Naive thymus-derived CD4-positive, alpha-beta T cell (primary cell): ENCODE measurements at regions not wholly inside any gene's neighbourhood (a gene's known extent, or its start where the extent isn't known, plus 50 kb on each side); places are given as distances from the start of the nearest gene placed in this dataset.

ENCODE experiments used
- ATAC-seq: fragments of 150-1000 bp; cut with Tn5 transposase; 2 replicates; pipeline ENCODE4 v1.10.0; 2021; ENCODE audit warnings: mild to moderate bottlenecking, moderate library complexity
- CTCF ChIA-PET: fragments of 350-600 bp; sonication (Branson Sonifier 250); formaldehyde crosslinking; loops from one replicate; lab custom pipeline; 2021; ENCODE audit warnings: antibody characterized with exemption; lab: Charles Lee
- POLR2A ChIA-PET: fragments of 350-600 bp; sonication (Branson Sonifier 250); formaldehyde crosslinking; loops from one replicate; lab custom pipeline; 2021; ENCODE audit warnings: antibody characterized with exemption, inconsistent platforms; lab: Charles Lee
- DNase-seq, 9 donors: peaks; one replicate each; pipeline versions ENCODE4 v3.0.0 to v3.0.0-alpha.2; 2020 to 2022; ENCODE audit warnings: mixed read lengths in 1 of 9
- H3K27ac ChIP-seq: one replicate; pipeline ENCODE4 v1.7.0; 2013; ENCODE audit warnings: mild to moderate bottlenecking, low read depth, low read length, moderate library complexity
- H3K27me3 ChIP-seq, 2 donors: one replicate each; pipeline ENCODE4 v1.7.0; 2013; ENCODE audit warnings: low read length in 2 of 2, mild to moderate bottlenecking in 2 of 2, moderate library complexity in 2 of 2; ENCODE audit not compliant: control insufficient read depth in 2 of 2, insufficient read depth in 2 of 2
- H3K36me3 ChIP-seq, 3 experiments: 1 replicate in 2 of 3; 2 replicates in 1 of 3; pipeline ENCODE4 v1.7.0; 2013; ENCODE audit warnings: low read length in 3 of 3, mild to moderate bottlenecking in 3 of 3, moderate library complexity in 1 of 3; ENCODE audit not compliant: insufficient read depth in 3 of 3, control insufficient read depth in 2 of 3
- H3K4me1 ChIP-seq, 2 donors: one replicate each; pipeline ENCODE4 v1.7.0; 2013; ENCODE audit warnings: low read length in 2 of 2, mild to moderate bottlenecking in 2 of 2, moderate library complexity in 1 of 2; ENCODE audit not compliant: control insufficient read depth in 2 of 2, insufficient read depth in 2 of 2
- H3K4me3 ChIP-seq: 2 replicates; pipeline ENCODE4 v1.7.0; 2013; ENCODE audit warnings: mild to moderate bottlenecking, low read length
- H3K9me3 ChIP-seq, 3 experiments: 1 replicate in 2 of 3; 2 replicates in 1 of 3; pipeline ENCODE4 v1.7.0; 2013; ENCODE audit warnings: low read length in 3 of 3; ENCODE audit not compliant: control insufficient read depth in 2 of 3
- H3K27ac Mint-ChIP-seq, 9 donors: one replicate each; pipeline ENCODE4 v1.8.0; 2020 to 2022; ENCODE audit warnings: mixed read lengths in 9 of 9, mild to moderate bottlenecking in 8 of 9, moderate library complexity in 5 of 9, inconsistent platforms in 2 of 9
- H3K27me3 Mint-ChIP-seq, 5 donors: one replicate each; pipeline ENCODE4 v1.8.0; 2021 to 2022; ENCODE audit warnings: mixed read lengths in 5 of 5, mild to moderate bottlenecking in 1 of 5
- H3K36me3 Mint-ChIP-seq, 5 donors: one replicate each; pipeline ENCODE4 v1.8.0; 2020 to 2022; ENCODE audit warnings: mixed read lengths in 5 of 5, mild to moderate bottlenecking in 3 of 5, inconsistent platforms in 1 of 5
- H3K4me1 Mint-ChIP-seq, 7 donors: one replicate each; pipeline ENCODE4 v1.8.0; 2020 to 2022; ENCODE audit warnings: mixed read lengths in 7 of 7, mild to moderate bottlenecking in 3 of 7, inconsistent platforms in 1 of 7
- H3K4me3 Mint-ChIP-seq, 10 donors: one replicate each; pipeline ENCODE4 v1.8.0; 2020 to 2022; ENCODE audit warnings: mild to moderate bottlenecking in 10 of 10, mixed read lengths in 10 of 10, moderate library complexity in 6 of 10, inconsistent platforms in 2 of 10
- H3K9me3 Mint-ChIP-seq, 11 donors: one replicate each; pipeline ENCODE4 v1.8.0; 2020 to 2022; ENCODE audit warnings: mixed read lengths in 11 of 11, mild to moderate bottlenecking in 4 of 11, inconsistent platforms in 1 of 11, moderate library complexity in 1 of 11
- intact Hi-C, 2 donors: fragments of 100-400 bp; cut with micrococcal nuclease; formaldehyde crosslinking; loops; one replicate each; pipeline ENCODE4 v1.15.1; 2023

DNA sequence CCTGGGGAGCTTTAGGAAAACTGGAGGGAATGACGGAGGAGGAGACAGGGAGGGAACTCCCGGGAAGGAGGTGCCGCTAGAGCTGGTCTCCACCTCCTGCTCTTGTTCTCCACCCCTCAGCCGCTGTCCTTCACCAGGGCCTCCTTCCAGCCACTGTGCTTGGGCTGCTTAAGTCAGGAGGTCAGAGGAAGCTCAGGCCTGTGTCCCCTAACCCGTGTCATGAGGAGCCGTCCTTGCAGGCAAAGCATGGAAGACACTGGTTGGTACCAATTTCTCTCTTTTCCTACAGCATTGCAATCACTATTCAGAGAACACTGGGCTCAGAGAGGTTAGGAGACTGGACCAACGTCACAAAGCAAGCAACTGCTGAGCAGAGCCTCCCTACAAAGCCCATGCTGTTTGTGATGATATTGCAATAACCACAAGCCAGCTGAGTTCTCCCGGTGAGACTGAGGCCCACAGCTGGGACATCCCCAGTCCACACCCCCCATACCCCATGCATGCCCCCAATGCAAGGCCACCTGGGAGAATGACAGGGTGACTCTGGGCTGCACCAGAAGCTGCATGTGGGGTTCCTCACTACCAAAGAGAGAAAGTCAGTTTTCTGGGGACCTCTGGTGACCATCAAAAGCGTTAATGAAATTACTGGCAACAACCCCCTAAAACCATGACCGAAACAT is 427.5 kb downstream of the NPHP4 start:
- ChIA-PET POLR2A (no interaction called here), CTCF (no interaction called here)
- peaks cover 0 to 12% (median 0%) of the 10 kb centered on the region in 5 donors for H3K27me3 Mint-ChIP-seq
- peaks cover 0 to 5% (median 0%) of the 10 kb centered on the region in 7 donors for H3K4me1 Mint-ChIP-seq
- Histone ChIP-seq H3K9me3 (peaks cover 0 to 3% (median 0%) of the 10 kb centered on the region in 3 experiments), H3K27me3 (no peaks in the 10 kb centered on the region), H3K27ac (no peak overlapping the region), H3K4me1 (no peaks in the 10 kb centered on the region), H3K4me3 (no peak overlapping the region), H3K36me3 (no peaks in the 10 kb centered on the region)
- H3K4me3 Mint-ChIP-seq = no peak overlapping the region
- DNase-seq (no peak), ATAC-seq (no peak)
- no peaks in the 10 kb centered on the region for H3K36me3 Mint-ChIP-seq
- no peak overlapping the region for H3K27ac Mint-ChIP-seq
- peaks cover 0 to 14% (median 5%) of the 10 kb centered on the region in 11 donors for H3K9me3 Mint-ChIP-seq
- intact Hi-C loops = no loop called here

DNA sequence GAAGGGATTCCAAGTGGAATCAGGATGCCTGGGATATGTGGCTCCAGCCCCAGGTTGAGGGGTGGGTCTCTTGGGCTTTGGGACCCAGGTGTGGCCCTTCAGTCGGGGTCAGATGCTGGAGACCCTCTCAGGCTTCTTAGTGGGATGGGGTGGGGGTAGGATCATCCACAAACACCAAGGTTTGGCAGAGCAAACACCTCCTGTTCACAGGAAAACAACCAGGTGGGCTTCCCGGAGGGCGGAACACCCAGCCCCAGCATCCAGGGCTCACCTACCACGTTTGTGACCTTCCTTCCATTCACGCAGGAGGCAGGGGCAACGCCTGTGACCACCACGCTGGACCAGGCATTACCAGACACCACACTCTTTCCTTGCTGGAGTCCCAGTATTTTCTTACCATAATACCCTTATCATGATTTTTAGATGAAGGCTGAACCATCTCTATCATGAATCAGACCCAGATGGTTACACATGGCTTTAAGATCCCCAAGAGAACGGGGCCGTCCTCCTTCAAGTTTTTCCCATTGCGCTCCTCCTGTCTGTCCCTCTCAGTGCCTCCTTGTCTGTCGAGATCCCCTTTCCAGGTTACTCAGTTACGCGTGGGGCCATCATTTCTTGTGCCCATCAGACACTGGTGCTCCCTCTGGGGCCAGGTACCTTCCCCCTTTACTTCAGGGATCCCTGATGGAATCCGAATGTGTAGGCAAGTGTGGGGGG is 428.2 kb downstream of the NPHP4 start:
- no peak for ATAC-seq

DNA sequence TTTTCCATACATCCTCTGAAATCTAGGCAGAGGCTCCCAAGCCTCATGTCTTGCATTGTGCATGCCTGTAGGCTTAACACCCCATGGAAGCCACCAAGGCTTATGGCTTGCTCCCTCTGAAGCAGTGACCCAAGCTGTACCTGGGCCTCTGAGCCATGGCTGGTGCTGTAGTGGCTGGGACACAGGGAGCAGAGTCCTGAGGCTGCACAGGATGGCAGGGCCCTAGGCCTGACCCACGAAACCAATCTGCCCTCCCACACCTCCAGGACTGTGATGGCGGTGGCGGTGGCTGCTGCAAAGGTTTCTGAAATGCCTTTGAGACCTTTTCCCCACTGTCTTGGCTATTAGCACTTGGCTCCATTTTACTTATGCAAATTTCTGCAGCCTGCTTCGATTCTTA is 429.5 kb downstream of the NPHP4 start:
- Histone ChIP-seq H3K27ac (no peak overlapping the region), H3K4me1 (no peaks in the 10 kb centered on the region), H3K9me3 (no peaks in the 10 kb centered on the region), H3K4me3 (no peak overlapping the region), H3K36me3 (no peaks in the 10 kb centered on the region), H3K27me3 (no peaks in the 10 kb centered on the region)
- POLR2A ChIA-PET = no interaction called here
- peaks cover 0 to 5% (median 0%) of the 10 kb centered on the region in 7 donors for H3K4me1 Mint-ChIP-seq
- H3K27me3 Mint-ChIP-seq = peaks cover 0 to 21% (median 11%) of the 10 kb centered on the region in 5 donors
- CTCF ChIA-PET = no interaction called here
- no peak overlapping the region for H3K4me3 Mint-ChIP-seq
- intact Hi-C loops = no loop called here
- H3K36me3 Mint-ChIP-seq = peaks cover 0 to 5% (median 0%) of the 10 kb centered on the region in 5 donors
- H3K27ac Mint-ChIP-seq = no peak overlapping the region
- no peak for DNase-seq
- no peak for ATAC-seq
- H3K9me3 Mint-ChIP-seq = peaks cover 0 to 15% (median 5%) of the 10 kb centered on the region in 11 donors

More for the DNA sequence above, 428.2 kb downstream of the NPHP4 start:
- CTCF ChIA-PET = no interaction called here
- Histone ChIP-seq H3K9me3 (peaks cover 0 to 3% (median 0%) of the 10 kb centered on the region in 3 experiments), H3K4me3 (no peak overlapping the region), H3K27ac (no peak overlapping the region), H3K4me1 (no peaks in the 10 kb centered on the region), H3K27me3 (no peaks in the 10 kb centered on the region), H3K36me3 (no peaks in the 10 kb centered on the region)
- DNase-seq = no peak
- H3K27me3 Mint-ChIP-seq = peaks cover 0 to 12% (median 2%) of the 10 kb centered on the region in 5 donors
- H3K36me3 Mint-ChIP-seq = peaks cover 0 to under 1% (median 0%) of the 10 kb centered on the region in 5 donors
- intact Hi-C loops = no loop called here
- H3K27ac Mint-ChIP-seq = no peak overlapping the region
- peaks cover under 1 to 10% (median 6%) of the 10 kb centered on the region in 11 donors for H3K9me3 Mint-ChIP-seq
- peaks cover 0 to 5% (median 0%) of the 10 kb centered on the region in 7 donors for H3K4me1 Mint-ChIP-seq
- H3K4me3 Mint-ChIP-seq = no peak overlapping the region
- POLR2A ChIA-PET = no interaction called here

DNA sequence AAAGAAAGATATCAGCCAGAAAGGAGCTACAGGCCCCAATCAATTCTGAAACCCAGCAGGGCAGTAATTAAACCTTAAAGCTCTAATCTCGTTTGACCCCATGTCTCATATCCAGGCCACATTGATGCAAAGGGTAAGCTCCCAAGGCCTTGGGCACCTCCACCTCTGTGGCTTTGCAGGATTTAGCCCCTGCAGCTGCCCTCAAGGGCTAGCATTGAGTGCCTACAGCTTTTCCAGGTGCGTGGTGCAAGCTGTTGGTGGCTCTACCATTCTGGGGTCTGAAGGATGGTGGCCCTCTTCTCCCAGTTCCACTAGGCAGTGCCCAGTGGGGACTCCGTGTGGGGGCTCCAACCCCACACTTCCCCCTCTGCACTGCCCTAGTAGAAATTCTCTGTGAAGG is 429.9 kb downstream of the NPHP4 start:
- no peak for ATAC-seq
- H3K4me1 ChIP-seq = no peaks in the 10 kb centered on the region
- Mint-ChIP-seq H3K4me3 (no peak overlapping the region), H3K4me1 (peaks cover 0 to 5% (median 0%) of the 10 kb centered on the region in 7 donors), H3K27me3 (peaks cover 0 to 21% (median 11%) of the 10 kb centered on the region in 5 donors), H3K36me3 (peaks cover 0 to 5% (median 0%) of the 10 kb centered on the region in 5 donors), H3K9me3 (peaks cover 1 to 17% (median 5%) of the 10 kb centered on the region in 11 donors), H3K27ac (no peak overlapping the region)
- no peaks in the 10 kb centered on the region for H3K36me3 ChIP-seq
- ChIA-PET POLR2A (no interaction called here), CTCF (no interaction called here)
- H3K4me3 ChIP-seq = no peak overlapping the region
- intact Hi-C loops = no loop called here
- H3K9me3 ChIP-seq = no peaks in the 10 kb centered on the region
- H3K27ac ChIP-seq = no peak overlapping the region
- DNase-seq = no peak
- H3K27me3 ChIP-seq = no peaks in the 10 kb centered on the region

DNA sequence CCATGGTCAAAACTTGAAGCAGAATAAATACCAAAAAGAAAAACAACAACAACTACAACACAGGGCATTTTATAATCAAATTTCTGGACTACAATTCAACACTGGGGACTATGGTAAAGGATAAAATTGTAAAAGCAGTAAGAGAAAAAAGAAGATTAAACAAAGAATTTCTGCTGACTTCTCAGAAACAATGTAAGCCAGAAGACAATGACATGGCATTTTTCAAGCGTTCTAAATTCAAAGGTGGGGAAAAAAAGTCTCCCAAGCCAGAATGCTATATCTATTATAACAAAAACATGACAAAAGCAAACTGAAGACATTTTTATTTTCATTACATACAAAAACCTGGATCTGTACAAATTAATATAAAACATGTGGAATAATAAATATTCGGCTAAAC is 433.1 kb downstream of the NPHP4 start:
- Histone ChIP-seq H3K4me1 (no peaks in the 10 kb centered on the region), H3K4me3 (no peak overlapping the region), H3K36me3 (no peaks in the 10 kb centered on the region), H3K9me3 (no peaks in the 10 kb centered on the region), H3K27me3 (no peaks in the 10 kb centered on the region), H3K27ac (no peak overlapping the region)
- ATAC-seq (no peak), DNase-seq (no peak)
- no peak overlapping the region for H3K4me3 Mint-ChIP-seq
- peaks cover 0 to 21% (median 6%) of the 10 kb centered on the region in 5 donors for H3K27me3 Mint-ChIP-seq
- ChIA-PET CTCF (no interaction called here), POLR2A (no interaction called here)
- peaks cover 4 to 24% (median 5%) of the 10 kb centered on the region in 11 donors for H3K9me3 Mint-ChIP-seq
- no peak overlapping the region for H3K27ac Mint-ChIP-seq
- peaks cover 0 to 5% (median 0%) of the 10 kb centered on the region in 7 donors for H3K4me1 Mint-ChIP-seq
- intact Hi-C loops = no loop called here
- H3K36me3 Mint-ChIP-seq = peaks cover 0 to 5% (median 0%) of the 10 kb centered on the region in 5 donors

DNA sequence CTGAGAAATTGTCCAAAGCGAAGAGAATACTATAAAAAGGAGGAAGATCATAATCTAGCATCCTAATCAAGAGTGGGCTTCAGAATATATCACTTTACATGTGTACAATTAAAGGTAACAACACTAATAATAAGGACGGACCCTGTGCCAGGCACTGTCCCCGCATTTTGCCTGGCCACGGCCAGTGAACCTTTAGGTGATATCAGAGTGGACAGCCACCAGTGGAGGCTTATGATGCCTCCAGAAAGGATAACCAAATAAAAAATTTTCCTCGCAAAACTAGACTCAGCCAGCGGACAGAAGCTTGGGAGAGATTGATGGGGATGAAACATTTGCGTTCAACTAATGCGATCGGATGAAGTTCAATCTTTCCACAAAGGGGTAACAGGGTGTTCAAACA is 436.4 kb downstream of the NPHP4 start:
- ChIA-PET POLR2A (no interaction called here), CTCF (no interaction called here)
- Mint-ChIP-seq H3K36me3 (peaks cover 0 to 8% (median 0%) of the 10 kb centered on the region in 5 donors), H3K27ac (no peak overlapping the region), H3K27me3 (peaks cover 0 to 22% (median 13%) of the 10 kb centered on the region in 5 donors), H3K4me1 (peaks cover 0 to under 1% (median 0%) of the 10 kb centered on the region in 7 donors), H3K4me3 (no peak overlapping the region), H3K9me3 (peaks cover 0 to 24% (median 6%) of the 10 kb centered on the region in 11 donors)
- intact Hi-C loops = no loop called here
- no peak for ATAC-seq
- Histone ChIP-seq H3K27me3 (no peaks in the 10 kb centered on the region), H3K27ac (no peak overlapping the region), H3K4me1 (no peaks in the 10 kb centered on the region), H3K36me3 (no peaks in the 10 kb centered on the region), H3K9me3 (no peaks in the 10 kb centered on the region), H3K4me3 (no peak overlapping the region)
- DNase-seq = no peak
